Mammary epithelial cell (primary cell): ENCODE measurements at regions not wholly inside any gene's neighbourhood (a gene's known extent, or its start where the extent isn't known, plus 50 kb on each side); places are given as distances from the start of the nearest gene placed in this dataset.
"Not testable (repeated sequence)": the region's sequence is repeated elsewhere in the genome, so short reads cannot be mapped to it uniquely, and the experiment has no call there.

Experiments
- EZH2 ChIP-seq: IDR thresholded peaks from 2 replicates; pipeline ENCODE4 v1.6.1; 2012; ENCODE audit warnings: low read length, inconsistent platforms, borderline replicate concordance
- TF ChIP-seq, protein P1 (sequence below), 2 donors: IDR thresholded peaks in 1 of 2; conservative IDR thresholded peaks in 1 of 2; 2 replicates each; pipeline ENCODE4 v1.5.1; 2011 to 2012; ENCODE audit warnings: inconsistent platforms in 2 of 2, low read length in 2 of 2, mild to moderate bottlenecking in 2 of 2, control low read depth in 1 of 2, low read depth in 1 of 2; ENCODE audit not compliant: insufficient read depth in 1 of 2; ENCODE audit errors: extremely low read depth in 1 of 2

GRCh38 chrX:124459851-124460250 is 113.5 kb downstream of the SH2D1A start:
- TF ChIP-seq, protein P1, sequence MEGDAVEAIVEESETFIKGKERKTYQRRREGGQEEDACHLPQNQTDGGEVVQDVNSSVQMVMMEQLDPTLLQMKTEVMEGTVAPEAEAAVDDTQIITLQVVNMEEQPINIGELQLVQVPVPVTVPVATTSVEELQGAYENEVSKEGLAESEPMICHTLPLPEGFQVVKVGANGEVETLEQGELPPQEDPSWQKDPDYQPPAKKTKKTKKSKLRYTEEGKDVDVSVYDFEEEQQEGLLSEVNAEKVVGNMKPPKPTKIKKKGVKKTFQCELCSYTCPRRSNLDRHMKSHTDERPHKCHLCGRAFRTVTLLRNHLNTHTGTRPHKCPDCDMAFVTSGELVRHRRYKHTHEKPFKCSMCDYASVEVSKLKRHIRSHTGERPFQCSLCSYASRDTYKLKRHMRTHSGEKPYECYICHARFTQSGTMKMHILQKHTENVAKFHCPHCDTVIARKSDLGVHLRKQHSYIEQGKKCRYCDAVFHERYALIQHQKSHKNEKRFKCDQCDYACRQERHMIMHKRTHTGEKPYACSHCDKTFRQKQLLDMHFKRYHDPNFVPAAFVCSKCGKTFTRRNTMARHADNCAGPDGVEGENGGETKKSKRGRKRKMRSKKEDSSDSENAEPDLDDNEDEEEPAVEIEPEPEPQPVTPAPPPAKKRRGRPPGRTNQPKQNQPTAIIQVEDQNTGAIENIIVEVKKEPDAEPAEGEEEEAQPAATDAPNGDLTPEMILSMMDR (conservative IDR thresholded peaks at IDR 0.05 in 1 of 2, IDR thresholded peaks at IDR 0.05 in 1 of 2; ENCODE audit: extremely low read depth in 1 of 2, insufficient read depth in 1 of 2, low read depth in 1 of 2, low read length in 2 of 2), result not testable (repeated sequence)
- not testable (repeated sequence) for TF ChIP-seq EZH2
